Lower lobe of right lung (tissue), 2 donors: ENCODE measurements at regions not wholly inside any gene's neighbourhood (a gene's known extent, or its start where the extent isn't known, plus 50 kb on each side); places are given as distances from the start of the nearest gene placed in this dataset.

Source experiments
- ATAC-seq, 2 donors: fragments of 200-7000 bp; cut with Tn5 transposase; one replicate each; pipeline ENCODE4 v1.9.1; 2020 to 2022; ENCODE audit warnings: mild to moderate bottlenecking in 2 of 2, moderate library complexity in 2 of 2
- DNase-seq: peaks from one replicate; pipeline ENCODE4 v3.0.0-alpha.2; 2020
- H3K27ac ChIP-seq: fragments of 200-600 bp; one replicate; pipeline ENCODE4 v1.8.0; 2022
- H3K27me3 ChIP-seq: fragments of 200-600 bp; one replicate; pipeline ENCODE4 v1.8.0; 2022; ENCODE audit warnings: low read depth
- H3K36me3 ChIP-seq: fragments of 200-600 bp; one replicate; pipeline ENCODE4 v1.8.0; 2022; ENCODE audit warnings: mild to moderate bottlenecking
- H3K4me1 ChIP-seq: fragments of 200-600 bp; one replicate; pipeline ENCODE4 v1.8.0; 2022
- H3K4me3 ChIP-seq: fragments of 200-600 bp; one replicate; pipeline ENCODE4 v1.8.0; 2022; ENCODE audit warnings: mild to moderate bottlenecking
- H3K9me3 ChIP-seq: fragments of 200-600 bp; one replicate; pipeline ENCODE4 v1.8.0; 2022
- intact Hi-C: fragments of 100-400 bp; cut with DNase I; formaldehyde crosslinking; loops from one replicate; pipeline ENCODE4 v1.11.0; 2022
- TF ChIP-seq, protein P1 (sequence below): fragments of 200-600 bp; IDR thresholded peaks from one replicate; pipeline ENCODE4 v1.8.0; 2022; ENCODE audit warnings: antibody characterized with exemption, mild to moderate bottlenecking
- donor health status: DM: no; HTN: yes; CAD: no; lungs with severe emphysema.

DNA sequence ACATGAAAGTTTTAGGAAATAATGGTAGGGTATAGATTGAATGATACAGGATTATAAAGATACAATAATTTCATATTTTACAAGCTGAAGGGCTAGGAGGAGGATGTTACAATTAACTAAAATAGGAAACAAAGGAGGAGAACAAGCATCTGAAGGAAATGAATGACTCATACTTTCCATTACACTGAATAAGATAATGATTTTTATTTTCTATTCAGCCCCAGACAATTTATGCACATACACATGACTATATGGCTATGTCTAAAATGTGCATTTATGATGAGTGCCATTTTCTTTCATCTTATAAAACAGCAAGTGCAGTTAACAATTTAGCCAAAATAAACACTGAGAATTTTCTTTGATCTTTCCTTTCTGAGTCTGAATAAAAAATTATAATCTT lies 994.6 kb upstream of the ADGRB3 start:
- no peak overlapping the region for H3K27ac ChIP-seq
- no peaks in the 10 kb centered on the region for H3K4me1 ChIP-seq
- no peak overlapping the region for H3K4me3 ChIP-seq
- ATAC-seq (no peak), DNase-seq (no peak)
- no peaks in the 10 kb centered on the region for H3K27me3 ChIP-seq
- no peaks in the 10 kb centered on the region for H3K9me3 ChIP-seq
- TF ChIP-seq, protein P1, sequence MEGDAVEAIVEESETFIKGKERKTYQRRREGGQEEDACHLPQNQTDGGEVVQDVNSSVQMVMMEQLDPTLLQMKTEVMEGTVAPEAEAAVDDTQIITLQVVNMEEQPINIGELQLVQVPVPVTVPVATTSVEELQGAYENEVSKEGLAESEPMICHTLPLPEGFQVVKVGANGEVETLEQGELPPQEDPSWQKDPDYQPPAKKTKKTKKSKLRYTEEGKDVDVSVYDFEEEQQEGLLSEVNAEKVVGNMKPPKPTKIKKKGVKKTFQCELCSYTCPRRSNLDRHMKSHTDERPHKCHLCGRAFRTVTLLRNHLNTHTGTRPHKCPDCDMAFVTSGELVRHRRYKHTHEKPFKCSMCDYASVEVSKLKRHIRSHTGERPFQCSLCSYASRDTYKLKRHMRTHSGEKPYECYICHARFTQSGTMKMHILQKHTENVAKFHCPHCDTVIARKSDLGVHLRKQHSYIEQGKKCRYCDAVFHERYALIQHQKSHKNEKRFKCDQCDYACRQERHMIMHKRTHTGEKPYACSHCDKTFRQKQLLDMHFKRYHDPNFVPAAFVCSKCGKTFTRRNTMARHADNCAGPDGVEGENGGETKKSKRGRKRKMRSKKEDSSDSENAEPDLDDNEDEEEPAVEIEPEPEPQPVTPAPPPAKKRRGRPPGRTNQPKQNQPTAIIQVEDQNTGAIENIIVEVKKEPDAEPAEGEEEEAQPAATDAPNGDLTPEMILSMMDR, result no peak
- intact Hi-C loops, result no loop called here
- H3K36me3 ChIP-seq, result no peaks in the 10 kb centered on the region

DNA sequence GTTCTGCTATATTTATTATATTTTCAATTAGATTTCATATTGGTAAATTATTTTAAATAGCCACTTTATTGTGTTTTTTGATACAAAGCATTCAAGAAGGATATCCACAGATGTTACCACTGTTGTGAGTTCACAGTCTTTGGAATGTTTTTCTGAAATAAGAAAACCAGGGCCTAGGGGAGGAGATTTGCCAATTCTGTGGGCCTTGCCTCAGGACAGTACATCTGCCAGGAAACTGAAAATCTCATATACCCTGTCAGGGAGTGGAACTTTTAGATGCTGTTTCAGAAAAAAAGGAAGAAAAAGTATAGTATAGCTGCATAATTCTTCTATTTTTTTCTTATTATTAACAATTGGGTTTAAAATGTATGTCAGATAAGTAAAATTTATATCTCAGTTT lies 995.9 kb upstream of the ADGRB3 start:
- no peak for DNase-seq
- Histone ChIP-seq H3K4me3 (no peak overlapping the region), H3K9me3 (no peaks in the 10 kb centered on the region), H3K36me3 (no peaks in the 10 kb centered on the region), H3K4me1 (no peaks in the 10 kb centered on the region), H3K27me3 (no peaks in the 10 kb centered on the region), H3K27ac (no peak overlapping the region)
- ATAC-seq, result no peak
- intact Hi-C loops, result no loop called here
- TF ChIP-seq, protein P1, result no peak

DNA sequence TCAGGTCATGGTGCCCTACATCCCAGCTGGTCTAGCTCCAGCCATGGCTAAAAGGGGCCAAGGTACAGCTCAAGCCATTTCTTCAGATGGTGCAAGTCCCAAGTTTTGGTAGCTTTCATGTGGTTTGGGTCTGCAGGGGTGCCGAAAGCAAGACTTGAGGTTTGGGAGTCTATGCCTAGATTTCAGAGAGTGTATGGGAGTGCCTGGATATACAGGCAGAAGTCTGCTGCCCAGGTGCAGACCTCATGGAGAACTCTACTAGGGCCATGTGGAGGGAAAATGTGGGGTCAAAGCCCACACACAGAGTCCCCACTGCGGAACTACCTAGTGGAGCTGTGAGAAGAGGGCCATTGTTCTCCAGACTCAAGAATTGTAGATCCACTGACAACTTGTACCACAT lies 1000.9 kb upstream of the ADGRB3 start:
- no peaks in the 10 kb centered on the region for H3K36me3 ChIP-seq
- no peaks in the 10 kb centered on the region for H3K27me3 ChIP-seq
- H3K4me3 ChIP-seq, result no peak overlapping the region
- DNase-seq (no peak), ATAC-seq (no peak)
- no peaks in the 10 kb centered on the region for H3K9me3 ChIP-seq
- TF ChIP-seq, protein P1, result no peak
- no peaks in the 10 kb centered on the region for H3K4me1 ChIP-seq
- intact Hi-C loops, result no loop called here
- no peak overlapping the region for H3K27ac ChIP-seq

DNA sequence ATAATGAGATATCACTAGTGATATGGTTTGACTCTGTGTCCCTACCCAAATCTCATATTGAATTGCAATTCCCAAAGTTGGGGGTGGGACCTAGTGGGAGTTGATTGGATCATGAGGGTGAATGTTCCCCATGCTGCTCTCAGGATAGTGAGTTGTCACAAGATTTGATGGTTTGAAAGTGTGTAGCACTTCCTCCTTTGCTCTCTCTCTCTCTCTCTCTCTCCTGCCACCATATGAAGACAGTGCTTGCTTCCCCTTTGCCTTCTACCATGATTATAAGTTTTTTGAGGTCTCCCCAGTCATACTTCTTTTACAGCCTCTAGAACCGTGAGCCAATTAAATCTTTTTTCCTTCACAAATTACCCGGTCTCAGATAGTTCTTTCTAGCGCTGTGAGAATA lies 1002.0 kb upstream of the ADGRB3 start:
- TF ChIP-seq, protein P1, result no peak
- Histone ChIP-seq H3K27me3 (no peaks in the 10 kb centered on the region), H3K27ac (no peak overlapping the region), H3K36me3 (no peaks in the 10 kb centered on the region), H3K9me3 (no peaks in the 10 kb centered on the region), H3K4me3 (no peak overlapping the region), H3K4me1 (no peaks in the 10 kb centered on the region)
- DNase-seq (no peak), ATAC-seq (no peak)
- intact Hi-C loops, result no loop called here

DNA sequence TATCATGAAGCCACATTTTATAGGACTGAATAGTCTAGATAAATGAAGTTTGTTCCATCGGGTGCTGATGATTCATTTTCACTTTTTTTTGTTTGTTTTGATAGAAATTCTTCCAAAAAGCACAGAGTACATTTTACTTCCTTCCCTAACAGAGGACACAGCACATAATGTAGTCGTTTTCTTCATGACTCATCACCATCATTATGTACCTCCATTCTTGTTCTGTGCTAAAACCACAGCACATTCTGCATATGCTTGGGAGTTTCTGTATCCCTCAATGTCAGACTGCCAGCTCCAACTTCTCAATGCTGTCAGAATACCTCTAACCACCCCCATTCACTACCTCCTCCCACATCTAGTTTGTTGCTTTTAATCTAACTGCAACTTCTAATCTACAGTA lies 1004.9 kb upstream of the ADGRB3 start:
- Histone ChIP-seq H3K27ac (no peak overlapping the region), H3K9me3 (no peaks in the 10 kb centered on the region), H3K4me3 (no peak overlapping the region), H3K4me1 (no peaks in the 10 kb centered on the region), H3K36me3 (no peaks in the 10 kb centered on the region), H3K27me3 (no peaks in the 10 kb centered on the region)
- ATAC-seq (no peak), DNase-seq (no peak)
- TF ChIP-seq, protein P1, result no peak
- intact Hi-C loops, result no loop called here

DNA sequence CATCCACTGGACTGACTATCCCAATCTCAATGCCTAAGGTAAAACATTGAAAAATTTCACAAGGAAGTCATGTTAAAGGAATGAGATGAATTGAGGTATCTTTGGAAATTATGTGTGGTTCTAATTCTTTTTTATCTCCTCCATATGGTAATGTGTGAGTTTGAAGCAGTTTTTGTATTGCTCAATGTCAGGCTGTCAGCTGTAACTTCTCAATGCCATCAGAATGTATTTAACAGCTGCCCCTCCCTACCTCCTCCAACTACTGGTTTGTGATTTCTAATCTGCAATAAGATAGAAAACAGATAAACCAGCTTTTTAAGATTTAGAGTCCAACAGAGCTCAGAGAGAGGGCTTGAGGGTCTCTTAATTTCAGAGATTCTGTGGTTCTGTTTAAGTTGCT lies 1005.8 kb upstream of the ADGRB3 start:
- DNase-seq (no peak), ATAC-seq (no peak)
- Histone ChIP-seq H3K4me1 (no peaks in the 10 kb centered on the region), H3K27me3 (no peaks in the 10 kb centered on the region), H3K9me3 (no peaks in the 10 kb centered on the region), H3K36me3 (no peaks in the 10 kb centered on the region), H3K27ac (no peak overlapping the region), H3K4me3 (no peak overlapping the region)
- intact Hi-C loops, result no loop called here
- TF ChIP-seq, protein P1, result no peak
